ENCODE measurements at regions not wholly inside any gene's neighbourhood (a gene's known extent, or its start where the extent isn't known, plus 50 kb on each side); places are given as distances from the start of the nearest gene placed in this dataset.

GRCh38 chr16:7183768-7184167 lies 148.9 kb upstream of the RBFOX1 start:
- no peak overlapping the region for H2AFZ ChIP-seq (replicated peaks; ENCODE audit: low read length, poor library complexity)
- no peak overlapping the region for H3K9ac ChIP-seq (ENCODE audit: low read depth, low read length)
- H3K18ac ChIP-seq (ENCODE audit: low read depth, low read length), result no peak overlapping the region
- POLR2A ChIA-PET (ENCODE audit: unreplicated experiment), result no interaction called here
- H4K91ac ChIP-seq (ENCODE audit: insufficient read depth, low read depth, low read length), result no peak overlapping the region
- CTCF ChIA-PET, result no interaction called here
- H3K23ac ChIP-seq (ENCODE audit: low read depth, low read length), result no peak overlapping the region
- TF ChIP-seq BHLHE40 (IDR thresholded peaks at IDR 0.05; ENCODE audit: low read depth, low read length) (no peak), RFX5 (IDR thresholded peaks at IDR 0.05; ENCODE audit: low read depth, low read length) (no peak), USF2 (IDR thresholded peaks at IDR 0.05; ENCODE audit: low read depth, low read length) (no peak), NFE2L2 (IDR thresholded peaks at IDR 0.05; ENCODE audit: low read depth, low read length) (no peak), RCOR1 (IDR thresholded peaks at IDR 0.05; ENCODE audit: insufficient replicate concordance, low read length) (no peak), MAFK (IDR thresholded peaks at IDR 0.05; ENCODE audit: low read depth, low read length) (no peak), SMC3 (IDR thresholded peaks at IDR 0.05; ENCODE audit: low read depth, low read length) (no peak), ELK1 (IDR thresholded peaks at IDR 0.05; ENCODE audit: borderline replicate concordance, low read depth, low read length) (no peak), FOS (IDR thresholded peaks at IDR 0.05; ENCODE audit: low read depth, low read length) (no peak), CHD1 (IDR thresholded peaks at IDR 0.05; ENCODE audit: low read depth, low read length) (no peak), CEBPB (IDR thresholded peaks at IDR 0.05; ENCODE audit: low read depth, low read length) (no peak), POLR2A (IDR thresholded peaks at IDR 0.05; ENCODE audit: low read depth, low read length) (no peak), CTCF (conservative IDR thresholded peaks at IDR 0.05; ENCODE audit: low read depth, low read length) (no peak), MXI1 (IDR thresholded peaks at IDR 0.05; ENCODE audit: borderline replicate concordance, low read depth, low read length) (no peak), MAZ (IDR thresholded peaks at IDR 0.05; ENCODE audit: borderline replicate concordance, low read depth, low read length) (no peak)
- H3K4me3 ChIP-seq (ENCODE audit: insufficient read depth, low read depth, low read length), result no peak overlapping the region
- no peak overlapping the region for H4K5ac ChIP-seq (ENCODE audit: low read depth, low read length)
- H3K56ac ChIP-seq (ENCODE audit: extremely low read depth, insufficient read depth, low read length), result no peak overlapping the region
- DNase-seq, result no peak
- H2BK5ac ChIP-seq (ENCODE audit: low read depth, low read length, poor library complexity, severe bottlenecking), result no peak overlapping the region
- H3K14ac ChIP-seq (replicated peaks; ENCODE audit: low read depth, low read length), result no peak overlapping the region
- no peaks in the 10 kb centered on the region for H3K9me1 ChIP-seq (ENCODE audit: insufficient read depth, low read length)
- no peak overlapping the region for H3K4ac ChIP-seq (ENCODE audit: low read depth, low read length)
- H4K8ac ChIP-seq (ENCODE audit: low read depth in 2 of 2, low read length in 2 of 2), result no peak overlapping the region
- H3K4me2 ChIP-seq (ENCODE audit: low read depth, low read length), result no peak overlapping the region
- dilution Hi-C loops (cut with HindIII; ENCODE audit: low sequenced_read_pairs, unreplicated experiment), result no loop called here
- no peaks in the 10 kb centered on the region for H3K36me3 ChIP-seq (ENCODE audit: control insufficient read depth, insufficient read depth, low read length)
- H2BK15ac ChIP-seq (ENCODE audit: low read depth, low read length), result no peak overlapping the region
- no peaks in the 10 kb centered on the region for H3K4me1 ChIP-seq (ENCODE audit: control insufficient read depth, insufficient read depth, low read length)
- H3K79me1 ChIP-seq (ENCODE audit: low read depth in 1 of 2, low read length in 2 of 2), result no peaks in the 10 kb centered on the region
- 0 out of 2 replicates have a peak, but pooled peaks cover 2% of the 10 kb centered on the region for H3K9me3 ChIP-seq (ENCODE audit: control insufficient read depth, insufficient read depth, low read length)
- H2BK20ac ChIP-seq (ENCODE audit: low read depth, low read length), result no peak overlapping the region
- no peak overlapping the region for H3K27ac ChIP-seq (ENCODE audit: insufficient read depth, low read length)
- intact Hi-C loops (cut with micrococcal nuclease), result no loop called here
- in situ Hi-C loops (cut with MboI; ENCODE audit: low sequenced_read_pairs), result no loop called here
- 38% methylated on average over 1 of the region's 3 CpGs; no CpG with 5 or more reads in 1 of the 2 experiments for WGBS, 2 experiments (ENCODE audit: extremely low coverage in 2 of 2, insufficient read length in 1 of 2)
- BruUV-seq (replicated peaks), result no TSS peak
- no peaks in the 10 kb centered on the region for H4K20me1 ChIP-seq (ENCODE audit: insufficient read depth, low read length)
- no peak overlapping the region for H2AK5ac ChIP-seq (ENCODE audit: low read depth, low read length)
- no peak for ATAC-seq (ENCODE audit: low read depth)
- H3K27me3 ChIP-seq (ENCODE audit: control insufficient read depth, insufficient read depth, low read length), result no peaks in the 10 kb centered on the region
- no peak overlapping the region for H2AK9ac ChIP-seq (replicated peaks; ENCODE audit: low read depth, low read length, poor library complexity)
- H2BK120ac ChIP-seq (ENCODE audit: low read depth, low read length), result no peak overlapping the region
